ENCODE measurements at regions not wholly inside any gene's neighbourhood (a gene's known extent, or its start where the extent isn't known, plus 50 kb on each side); places are given as distances from the start of the nearest gene placed in this dataset.
"Not testable (repeated sequence)": the region's sequence is repeated elsewhere in the genome, so short reads cannot be mapped to it uniquely, and the experiment has no call there.

DNA sequence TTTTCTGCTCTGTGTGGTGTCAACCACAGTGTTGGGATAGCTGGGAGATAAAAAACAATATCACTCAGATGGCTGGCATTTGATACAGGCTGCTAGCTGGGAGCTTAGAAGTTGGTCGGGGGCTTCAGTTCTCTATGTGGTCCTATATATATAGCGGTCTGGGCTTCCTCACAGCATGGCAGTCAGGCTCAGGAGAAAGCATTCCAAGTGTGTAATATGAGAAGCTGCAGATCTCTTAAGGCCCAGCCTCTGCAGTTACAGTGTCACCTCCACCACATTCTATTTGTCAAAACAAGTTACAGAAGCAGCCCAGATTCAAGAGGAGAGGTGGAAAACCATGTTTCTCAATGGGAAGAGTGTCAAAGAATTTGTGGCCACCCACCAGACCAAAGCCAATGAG, 108.1 kb upstream of the NIPBL start:
- H3K4me3 ChIP-seq (ENCODE audit: low read length), result no peak overlapping the region
- no peak for TF ChIP-seq ZNF274 (IDR thresholded peaks at IDR 0.05; ENCODE audit: low read depth, low read length)

DNA sequence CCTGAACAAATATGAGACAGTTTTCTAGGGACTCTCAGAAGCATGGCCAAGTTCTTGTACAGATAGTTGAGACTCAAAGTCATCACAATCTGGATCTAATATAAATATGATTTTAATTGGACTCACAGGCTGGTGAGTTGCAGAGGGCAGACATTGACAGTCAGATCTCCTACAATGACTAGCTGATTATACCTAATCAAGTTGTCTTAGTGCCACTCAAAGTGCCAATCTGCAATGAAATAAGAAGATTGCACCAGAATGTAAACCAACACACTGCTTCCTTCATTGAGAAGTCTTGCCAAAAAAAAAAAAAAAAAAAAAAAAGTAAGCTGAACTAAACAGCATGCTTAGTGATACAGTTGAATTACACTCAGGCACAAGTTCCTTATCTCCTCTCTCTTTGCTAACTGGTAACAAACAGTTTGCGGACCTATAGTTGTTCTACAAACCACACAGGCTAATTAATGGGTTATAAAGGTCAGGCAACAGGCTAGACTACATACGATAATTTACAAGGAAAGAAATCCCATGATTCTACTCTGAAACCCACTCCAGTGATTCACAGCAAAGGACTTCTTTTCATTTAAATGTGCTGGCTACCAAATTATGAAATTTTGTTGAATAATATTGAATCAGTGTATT, 107.3 kb upstream of the NIPBL start:
- no peak overlapping the region for H3K4me3 ChIP-seq (ENCODE audit: low read length)
- TF ChIP-seq ZNF274 (IDR thresholded peaks at IDR 0.05; ENCODE audit: low read depth, low read length), result no peak

DNA sequence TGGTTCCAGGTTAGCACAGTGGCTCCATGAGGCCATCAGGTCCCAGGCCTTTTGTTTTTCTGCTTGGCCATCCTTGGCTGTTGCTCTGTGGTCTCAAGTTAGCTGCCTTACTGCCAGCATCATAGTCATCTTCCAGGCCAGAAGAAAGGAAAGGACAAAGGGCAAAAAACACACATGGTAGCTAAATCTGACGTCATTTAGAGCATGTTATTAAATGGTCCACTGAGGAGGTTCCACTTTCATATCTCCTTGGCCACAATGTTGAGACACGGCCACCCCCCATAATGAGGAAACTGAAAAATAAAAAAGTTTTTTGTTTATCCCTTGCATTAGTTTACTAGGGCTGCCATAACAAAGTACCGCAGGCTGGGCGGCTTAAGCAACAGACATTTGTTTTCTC, 106.4 kb upstream of the NIPBL start:
- no peak overlapping the region for H3K4me3 ChIP-seq (ENCODE audit: low read length)
- no peak for TF ChIP-seq ZNF274 (IDR thresholded peaks at IDR 0.05; ENCODE audit: low read depth, low read length)

DNA sequence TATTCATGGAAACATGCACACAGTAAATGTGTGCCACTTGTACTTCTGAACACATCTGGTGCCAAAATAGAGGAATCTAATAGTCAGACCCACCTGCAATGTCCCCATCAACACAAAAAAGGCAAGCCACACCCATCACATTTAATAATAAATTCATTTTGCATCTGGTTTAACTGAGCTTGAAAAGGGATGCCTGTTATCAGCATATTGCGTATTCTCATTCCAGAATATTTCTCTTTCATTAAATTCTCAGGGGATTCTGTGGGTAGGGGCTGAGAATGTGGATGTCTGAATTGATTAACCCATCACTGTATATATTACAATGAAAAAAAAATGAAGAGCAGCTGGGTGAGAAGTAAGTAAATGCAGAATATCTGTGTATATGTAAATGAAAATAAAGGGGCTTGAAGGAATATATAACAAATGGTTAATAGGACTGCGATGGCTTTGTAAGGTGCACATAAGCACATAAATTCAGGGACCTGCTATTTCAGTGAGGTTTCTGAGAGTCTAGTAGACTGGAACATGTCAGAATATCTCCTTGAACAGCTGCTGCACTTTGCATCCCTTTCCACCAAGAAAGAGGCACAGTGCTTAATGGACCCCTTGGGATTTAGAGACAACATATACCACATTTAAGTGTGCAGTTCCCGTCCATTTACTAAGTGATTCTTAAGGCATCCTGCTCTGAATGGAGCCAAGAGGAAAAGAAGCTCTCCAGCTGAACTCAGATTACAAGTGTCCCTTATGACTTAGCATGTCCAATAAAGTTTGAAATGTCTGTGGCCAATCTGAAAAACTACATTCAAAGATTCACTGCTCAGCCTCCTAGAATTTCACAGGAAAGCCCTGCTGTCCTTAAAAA, 104.1 kb upstream of the NIPBL start:
- no peak overlapping the region for H3K4me3 ChIP-seq (ENCODE audit: low read length)
- TF ChIP-seq ZNF274 (IDR thresholded peaks at IDR 0.05; ENCODE audit: low read depth, low read length), result no peak

DNA sequence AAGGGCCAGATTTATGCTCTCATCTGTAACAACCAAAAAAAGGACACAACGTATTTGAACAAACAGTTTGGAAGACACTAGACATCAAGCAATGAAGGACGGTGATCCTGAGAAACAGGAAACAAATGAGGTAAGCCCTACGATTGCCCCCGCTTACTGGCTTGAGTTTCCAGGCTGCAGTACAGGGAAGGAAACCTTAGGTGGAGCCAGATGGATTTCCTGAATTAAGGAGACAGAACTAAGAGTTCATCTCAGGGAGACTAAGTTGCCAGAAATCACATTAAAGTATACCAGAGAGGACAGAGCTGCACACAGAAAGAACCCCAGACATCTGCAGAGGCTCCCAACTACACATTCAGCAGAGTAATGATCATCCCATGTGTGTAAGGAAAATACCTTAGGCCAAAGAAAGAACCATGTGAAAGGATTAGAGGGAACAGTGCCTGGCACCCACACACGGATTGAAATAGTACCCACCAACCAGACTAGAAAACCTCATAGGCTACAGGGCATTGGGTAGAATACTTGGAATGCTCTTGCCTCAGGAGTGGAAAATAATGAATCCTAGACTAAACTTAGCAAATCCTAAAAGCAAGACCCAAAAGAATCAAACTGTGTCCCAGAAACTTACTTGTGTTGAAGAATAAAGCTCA, 99.3 kb upstream of the NIPBL start:
- TF ChIP-seq ZNF274 (IDR thresholded peaks at IDR 0.05; ENCODE audit: low read depth, low read length), result no peak
- H3K4me3 ChIP-seq (ENCODE audit: low read length), result no peak overlapping the region

DNA sequence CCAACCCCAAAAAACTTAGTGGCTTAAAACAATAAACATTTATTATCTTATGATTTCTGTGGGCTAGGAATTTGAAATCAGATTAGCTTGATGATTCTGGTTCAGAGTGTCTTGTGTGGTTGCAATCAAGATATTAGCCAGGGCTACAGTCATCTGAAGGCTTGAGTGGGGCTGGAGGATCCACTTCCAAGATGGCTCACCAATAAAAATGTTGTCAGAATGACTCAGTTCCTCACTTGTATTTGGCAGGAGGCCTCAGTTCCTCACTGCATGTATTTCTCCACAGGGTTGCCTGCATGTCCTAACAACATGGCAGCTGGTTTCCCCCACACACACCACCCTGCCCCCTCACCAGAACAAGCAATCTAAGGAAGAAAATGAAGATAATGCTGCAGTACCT, 98.2 kb upstream of the NIPBL start:
- TF ChIP-seq ZNF274 (IDR thresholded peaks at IDR 0.05; ENCODE audit: low read depth, low read length), result no peak
- H3K4me3 ChIP-seq (ENCODE audit: low read length), result no peak overlapping the region

DNA sequence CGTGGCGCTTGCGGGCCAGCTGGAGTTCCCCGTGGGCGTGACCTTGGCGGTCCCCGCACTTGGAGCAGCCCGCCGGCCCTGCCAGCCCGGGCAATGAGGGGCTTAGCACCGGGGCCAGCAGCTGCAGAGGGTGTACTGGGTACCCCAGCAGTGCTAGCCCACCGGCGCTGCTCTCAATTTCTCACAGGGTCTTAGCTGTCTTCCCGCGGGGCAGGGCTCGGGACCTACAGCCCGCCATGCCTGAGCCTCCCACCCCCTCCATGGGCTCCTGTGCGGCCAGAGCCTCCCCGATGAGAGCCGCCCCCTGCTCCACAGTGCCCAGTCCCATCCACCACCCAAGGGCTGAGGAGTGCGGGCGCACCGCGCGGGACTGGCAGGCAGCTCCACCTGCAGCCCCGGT, 94.0 kb upstream of the NIPBL start:
- not testable (repeated sequence) for H3K4me3 ChIP-seq (ENCODE audit: low read length)

DNA sequence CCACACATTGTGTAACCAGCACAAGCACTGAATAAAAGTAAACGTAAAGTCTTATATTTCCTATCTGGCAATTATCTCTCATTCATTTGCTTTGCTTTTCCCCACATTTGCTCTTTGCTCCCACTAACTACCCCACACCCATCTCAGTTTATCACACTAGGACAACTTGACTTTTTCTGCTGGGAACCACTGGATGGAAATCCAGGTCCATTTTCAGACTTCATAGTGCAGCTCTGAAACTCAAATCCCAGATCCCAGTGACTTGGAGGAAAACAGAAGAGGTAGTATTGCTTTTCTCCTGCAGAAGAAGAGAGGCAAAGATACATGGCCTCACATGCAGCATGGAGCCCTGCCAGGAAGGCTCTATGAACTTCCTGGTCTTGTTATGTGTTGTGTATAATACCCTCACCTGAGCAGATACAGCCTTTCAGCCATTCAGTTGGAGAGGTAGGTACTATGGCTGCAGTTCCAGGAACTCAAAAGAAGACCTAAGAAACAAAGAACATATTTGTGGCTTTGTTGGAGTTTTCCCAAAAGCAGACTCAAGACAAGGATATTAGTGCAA, 90.0 kb upstream of the NIPBL start:
- TF ChIP-seq ZNF274 (IDR thresholded peaks at IDR 0.05; ENCODE audit: low read depth, low read length), result no peak
- no peak overlapping the region for H3K4me3 ChIP-seq (ENCODE audit: low read length)

DNA sequence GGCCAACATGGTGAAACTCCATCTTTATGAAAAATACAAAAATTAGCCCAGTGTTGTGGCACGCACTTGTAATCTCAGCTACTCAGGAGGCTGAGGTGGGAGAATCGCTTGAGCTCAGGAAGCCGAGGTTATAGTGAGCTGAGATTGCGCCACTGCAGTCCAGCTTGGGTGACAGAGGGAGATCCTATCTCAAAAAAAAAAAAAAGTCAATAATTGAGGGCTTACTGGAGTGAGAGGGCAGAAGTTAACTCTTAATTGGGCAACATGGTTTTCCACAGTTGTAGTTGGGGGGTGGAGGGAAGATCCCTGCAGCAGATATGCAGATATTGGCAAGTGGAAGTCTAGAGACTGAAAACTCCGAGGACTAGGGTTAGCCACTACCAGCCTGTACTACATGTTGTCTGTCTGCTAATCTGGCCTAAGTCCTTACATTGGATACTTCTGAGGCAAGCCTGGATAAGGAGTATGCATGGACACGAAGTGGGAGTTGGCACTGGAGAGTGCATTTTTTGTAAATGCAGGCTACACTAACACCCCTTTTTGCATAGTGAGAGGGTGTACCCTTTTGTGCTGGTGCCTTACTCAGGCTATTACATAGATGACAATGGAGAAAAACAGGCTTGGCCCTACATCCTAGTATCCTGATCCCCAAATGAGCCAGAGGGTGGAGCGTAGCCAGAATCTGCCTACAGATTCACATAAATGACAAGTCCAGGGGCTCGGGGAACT, 89.0 kb upstream of the NIPBL start:
- no peak overlapping the region for H3K4me3 ChIP-seq (ENCODE audit: low read length)
- no peak for TF ChIP-seq ZNF274 (IDR thresholded peaks at IDR 0.05; ENCODE audit: low read depth, low read length)

DNA sequence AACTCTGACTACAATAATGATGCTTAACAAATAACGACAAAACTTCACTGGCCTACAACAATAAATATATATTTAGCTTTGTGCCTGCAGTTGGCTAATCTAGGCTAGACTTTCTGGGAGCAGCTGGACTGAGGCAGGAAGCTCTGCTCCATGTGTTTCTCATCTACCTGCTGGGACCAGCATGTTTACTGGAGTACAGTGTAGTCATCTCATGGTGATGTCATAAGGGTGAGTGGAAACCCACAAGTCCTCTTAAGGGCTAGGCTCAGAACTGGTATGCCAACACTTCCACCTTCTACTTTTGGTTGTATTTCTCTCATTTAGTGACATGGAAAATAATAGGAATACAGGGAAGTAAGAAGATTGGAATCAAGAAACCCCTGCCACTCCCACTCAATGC, 85.7 kb upstream of the NIPBL start:
- TF ChIP-seq ZNF274 (IDR thresholded peaks at IDR 0.05; ENCODE audit: low read depth, low read length), result no peak
- H3K4me3 ChIP-seq (ENCODE audit: low read length), result no peak overlapping the region

DNA sequence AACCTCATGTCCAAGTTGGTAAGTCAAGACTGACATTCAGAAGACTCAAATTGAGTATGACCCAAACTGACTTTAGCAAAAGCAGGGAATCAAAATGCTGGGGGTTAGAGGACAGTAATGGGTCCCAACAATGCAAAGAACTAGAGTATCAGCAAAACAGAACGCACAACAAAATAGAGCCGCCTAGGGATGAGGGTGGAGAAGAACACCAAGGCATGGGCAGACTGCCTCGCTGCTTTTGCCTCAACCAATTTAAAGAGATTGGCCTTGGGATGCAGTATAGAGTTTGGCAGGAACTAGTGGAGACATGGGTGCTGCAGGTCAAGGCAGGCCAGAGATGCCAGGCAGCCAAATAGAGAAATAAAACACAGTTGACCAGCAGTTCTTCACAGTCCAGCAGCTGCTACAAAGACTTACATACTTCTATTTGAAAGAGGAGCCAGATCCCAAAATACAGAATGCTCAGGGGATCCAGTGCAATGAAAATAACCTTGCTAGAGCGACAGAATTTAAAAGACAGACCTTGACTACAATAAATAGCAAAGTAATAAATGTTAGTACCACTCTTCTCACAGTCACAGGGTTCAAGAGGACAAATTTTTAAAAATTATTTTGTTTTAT, 83.9 kb upstream of the NIPBL start:
- no peak for TF ChIP-seq ZNF274 (IDR thresholded peaks at IDR 0.05; ENCODE audit: low read depth, low read length)
- H3K4me3 ChIP-seq (ENCODE audit: low read length), result no peak overlapping the region

DNA sequence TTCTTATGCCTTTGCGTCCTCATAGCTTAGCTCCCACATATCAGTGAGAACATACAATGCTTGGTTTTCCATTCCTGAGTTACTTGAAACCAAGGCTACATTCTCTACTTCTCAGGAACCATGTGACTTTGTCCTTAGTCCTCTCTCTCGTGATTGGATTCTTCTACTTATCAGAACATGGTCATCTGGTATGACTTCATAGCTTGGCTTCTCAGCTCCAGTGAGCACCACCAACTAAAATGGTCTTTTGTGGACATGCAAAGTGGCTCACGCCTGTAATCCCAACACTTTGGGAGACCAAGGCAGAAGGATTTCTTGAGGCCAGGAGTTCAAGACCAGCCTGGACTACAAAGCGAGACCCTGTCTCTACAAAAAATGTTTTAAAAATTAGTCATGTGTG, 81.2 kb upstream of the NIPBL start:
- no peak overlapping the region for H3K4me3 ChIP-seq (ENCODE audit: low read length)
- TF ChIP-seq ZNF274 (IDR thresholded peaks at IDR 0.05; ENCODE audit: low read depth, low read length), result no peak

DNA sequence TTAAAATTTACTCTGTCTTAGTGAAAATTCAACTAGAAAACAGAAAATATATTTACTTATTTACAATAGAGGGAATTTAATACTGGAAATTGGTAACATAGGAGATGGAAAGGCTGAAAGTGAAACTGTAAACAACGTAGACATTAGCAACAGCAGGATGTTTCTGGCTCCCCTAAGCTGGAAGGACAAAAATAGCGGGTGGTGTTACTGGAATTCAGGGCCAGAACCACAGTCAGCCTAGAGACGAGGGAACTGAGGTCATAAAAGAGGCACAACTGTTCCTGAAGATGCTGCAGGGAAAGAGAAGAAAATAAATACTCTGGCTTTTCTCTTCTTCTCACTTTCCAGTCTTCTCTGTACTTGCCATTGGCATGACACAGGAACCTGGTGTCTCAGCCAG, 80.4 kb upstream of the NIPBL start:
- TF ChIP-seq ZNF274 (IDR thresholded peaks at IDR 0.05; ENCODE audit: low read depth, low read length), result no peak
- no peak overlapping the region for H3K4me3 ChIP-seq (ENCODE audit: low read length)

DNA sequence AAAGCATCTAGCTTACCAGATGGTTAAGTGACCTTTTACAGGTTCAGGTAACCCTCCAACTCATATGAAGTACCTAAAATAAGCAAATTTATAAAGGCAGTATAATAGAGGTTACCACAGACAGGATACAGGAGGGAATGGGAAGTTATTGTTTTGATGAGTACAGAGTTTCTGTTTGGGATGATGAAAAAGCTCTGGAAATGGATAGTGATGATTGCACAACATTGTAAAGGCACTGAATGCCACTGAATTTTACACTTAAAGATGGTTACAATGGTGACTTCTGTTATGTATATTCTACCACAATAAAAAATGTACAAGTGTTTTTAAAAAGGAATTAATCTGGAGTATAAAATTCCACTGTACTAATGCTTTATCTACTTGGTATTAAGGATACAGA, 75.0 kb upstream of the NIPBL start:
- TF ChIP-seq ZNF274 (IDR thresholded peaks at IDR 0.05; ENCODE audit: low read depth, low read length), result no peak
- no peak overlapping the region for H3K4me3 ChIP-seq (ENCODE audit: low read length)
